ENCODE measurements at regions not wholly inside any gene's neighbourhood (a gene's known extent, or its start where the extent isn't known, plus 50 kb on each side); places are given as distances from the start of the nearest gene placed in this dataset.

DNA sequence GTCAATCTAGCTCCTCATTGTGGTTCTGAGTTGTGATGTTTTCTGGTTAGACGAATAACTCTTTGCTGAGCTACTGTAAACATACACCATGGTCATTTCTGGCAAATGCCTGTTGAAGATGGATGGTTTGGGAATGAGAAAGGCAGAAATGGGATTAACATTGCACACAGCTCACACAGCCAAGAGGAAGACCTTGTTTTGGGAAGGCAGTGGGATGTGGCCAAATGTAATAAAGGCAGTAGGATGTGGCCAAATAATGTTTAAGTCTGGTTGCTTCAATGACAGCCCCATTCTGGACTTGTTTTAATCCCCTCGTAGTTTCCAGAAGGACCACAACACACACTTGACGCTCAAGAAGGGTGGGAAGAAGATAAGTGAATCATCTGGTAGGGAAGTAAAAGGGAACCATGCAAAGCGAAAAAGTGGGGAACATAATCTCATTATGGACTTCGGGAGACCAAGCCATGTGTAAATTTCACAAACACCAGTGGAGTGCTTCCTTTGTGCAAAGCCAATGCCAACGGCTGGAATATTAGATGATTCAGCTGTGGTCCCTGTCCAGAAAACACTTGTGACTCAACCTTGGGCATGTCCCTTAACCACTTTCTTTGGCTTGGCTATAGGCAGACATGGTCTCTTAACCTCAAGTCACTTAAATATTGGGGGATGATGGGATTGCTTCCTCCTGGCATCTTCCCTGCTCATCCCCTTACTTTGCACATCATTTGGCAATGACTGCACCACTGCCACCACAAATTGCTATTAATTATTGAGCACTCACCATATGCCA is 284.4 kb upstream of the CRY1 start (continued):
- TF ChIP-seq, protein P1, sequence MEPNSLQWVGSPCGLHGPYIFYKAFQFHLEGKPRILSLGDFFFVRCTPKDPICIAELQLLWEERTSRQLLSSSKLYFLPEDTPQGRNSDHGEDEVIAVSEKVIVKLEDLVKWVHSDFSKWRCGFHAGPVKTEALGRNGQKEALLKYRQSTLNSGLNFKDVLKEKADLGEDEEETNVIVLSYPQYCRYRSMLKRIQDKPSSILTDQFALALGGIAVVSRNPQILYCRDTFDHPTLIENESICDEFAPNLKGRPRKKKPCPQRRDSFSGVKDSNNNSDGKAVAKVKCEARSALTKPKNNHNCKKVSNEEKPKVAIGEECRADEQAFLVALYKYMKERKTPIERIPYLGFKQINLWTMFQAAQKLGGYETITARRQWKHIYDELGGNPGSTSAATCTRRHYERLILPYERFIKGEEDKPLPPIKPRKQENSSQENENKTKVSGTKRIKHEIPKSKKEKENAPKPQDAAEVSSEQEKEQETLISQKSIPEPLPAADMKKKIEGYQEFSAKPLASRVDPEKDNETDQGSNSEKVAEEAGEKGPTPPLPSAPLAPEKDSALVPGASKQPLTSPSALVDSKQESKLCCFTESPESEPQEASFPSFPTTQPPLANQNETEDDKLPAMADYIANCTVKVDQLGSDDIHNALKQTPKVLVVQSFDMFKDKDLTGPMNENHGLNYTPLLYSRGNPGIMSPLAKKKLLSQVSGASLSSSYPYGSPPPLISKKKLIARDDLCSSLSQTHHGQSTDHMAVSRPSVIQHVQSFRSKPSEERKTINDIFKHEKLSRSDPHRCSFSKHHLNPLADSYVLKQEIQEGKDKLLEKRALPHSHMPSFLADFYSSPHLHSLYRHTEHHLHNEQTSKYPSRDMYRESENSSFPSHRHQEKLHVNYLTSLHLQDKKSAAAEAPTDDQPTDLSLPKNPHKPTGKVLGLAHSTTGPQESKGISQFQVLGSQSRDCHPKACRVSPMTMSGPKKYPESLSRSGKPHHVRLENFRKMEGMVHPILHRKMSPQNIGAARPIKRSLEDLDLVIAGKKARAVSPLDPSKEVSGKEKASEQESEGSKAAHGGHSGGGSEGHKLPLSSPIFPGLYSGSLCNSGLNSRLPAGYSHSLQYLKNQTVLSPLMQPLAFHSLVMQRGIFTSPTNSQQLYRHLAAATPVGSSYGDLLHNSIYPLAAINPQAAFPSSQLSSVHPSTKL (CRISPR knock-in tag; IDR thresholded peaks at IDR 0.05), result no peak

DNA sequence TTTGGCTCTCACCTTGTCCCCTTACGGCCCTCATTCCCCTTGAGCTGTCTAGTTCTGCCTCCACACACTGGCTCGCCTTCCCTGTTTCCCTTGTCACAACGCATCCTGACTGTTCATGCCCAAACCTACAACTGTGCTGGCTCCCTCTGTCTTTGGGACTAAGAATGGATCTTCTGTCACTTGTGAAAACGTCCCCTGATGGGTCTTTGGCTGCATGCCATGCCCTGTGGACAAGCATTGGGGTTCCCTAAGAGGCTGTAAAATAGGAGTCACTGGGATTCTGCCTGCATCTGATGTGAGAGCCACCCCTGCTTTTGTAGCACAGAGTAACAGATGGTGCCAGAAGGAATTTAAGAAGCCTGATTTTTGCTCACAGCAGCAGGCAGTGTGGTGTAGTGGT is 285.3 kb upstream of the CRY1 start:
- H3K4me2 ChIP-seq (ENCODE audit: low read depth, low read length), result no peak overlapping the region
- no peaks in the 10 kb centered on the region for H3K36me3 ChIP-seq (replicated peaks in 1 of 2; ENCODE audit: control insufficient read depth in 1 of 2, insufficient read depth in 2 of 2, low read length in 2 of 2)
- no peaks in the 10 kb centered on the region for H4K20me1 ChIP-seq (ENCODE audit: insufficient read depth, low read length)
- H3K27me3 ChIP-seq (ENCODE audit: control insufficient read depth in 1 of 2, insufficient read depth in 2 of 2, low read length in 2 of 2), result no peaks in the 10 kb centered on the region
- H3K27ac ChIP-seq (ENCODE audit: extremely low read length, insufficient read depth, low read length), result no peak overlapping the region
- WGBS (ENCODE audit: low lambda C conversion rate), result 61% methylated on average over 4 of the region's 4 CpGs
- H3K9ac ChIP-seq (ENCODE audit: insufficient read depth, low read depth, low read length), result no peak overlapping the region
- ChIA-PET POLR2A (no interaction called here), CTCF (ENCODE audit: low intra/inter-chr PET ratio, low total read pairs) (no interaction called here)
- H3K79me2 ChIP-seq (ENCODE audit: insufficient read depth, low read length), result peaks cover 8% of the 10 kb centered on the region
- H3K4me3 ChIP-seq (replicated peaks in 1 of 3; ENCODE audit: insufficient read depth in 1 of 3, low read depth in 2 of 3, low read length in 3 of 3), result no peak overlapping the region
- ATAC-seq (no peak), DNase-seq (ENCODE audit: low spot score) (no peak), FAIRE-seq (no peak)
- no peak overlapping the region for H2AFZ ChIP-seq (ENCODE audit: low read length)
- H3K9me3 ChIP-seq (ENCODE audit: low read length), result no peaks in the 10 kb centered on the region
- no TSS peak for BruUV-seq (replicated peaks)
- H3K4me1 ChIP-seq (ENCODE audit: insufficient read depth, low read length), result peaks cover 51% of the 10 kb centered on the region
- TF ChIP-seq THAP11 (CRISPR knock-in tag; IDR thresholded peaks at IDR 0.05) (no peak), ATAD3A (CRISPR knock-in tag; IDR thresholded peaks at IDR 0.05) (no peak), AGO2 (optimal IDR thresholded peaks at IDR 0.05; ENCODE audit: low read depth, low read length) (no peak), MYC (CRISPR knock-in tag; IDR thresholded peaks at IDR 0.05; ENCODE audit: borderline replicate concordance) (no peak), DR1 (CRISPR knock-in tag; IDR thresholded peaks at IDR 0.05) (no peak)
- TF ChIP-seq, protein P2, sequence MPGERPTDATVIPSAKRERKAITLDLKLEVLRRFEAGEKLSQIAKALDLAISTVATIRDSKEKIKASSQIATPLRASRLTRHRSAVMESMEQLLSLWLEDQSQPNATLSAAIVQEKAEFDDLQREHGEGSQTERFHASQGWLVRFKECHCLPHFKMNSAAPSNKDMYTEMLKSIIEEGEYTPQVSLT (CRISPR knock-in tag; IDR thresholded peaks at IDR 0.05; ENCODE audit: borderline replicate concordance, low read depth), result no peak
- TF ChIP-seq, protein P3, sequence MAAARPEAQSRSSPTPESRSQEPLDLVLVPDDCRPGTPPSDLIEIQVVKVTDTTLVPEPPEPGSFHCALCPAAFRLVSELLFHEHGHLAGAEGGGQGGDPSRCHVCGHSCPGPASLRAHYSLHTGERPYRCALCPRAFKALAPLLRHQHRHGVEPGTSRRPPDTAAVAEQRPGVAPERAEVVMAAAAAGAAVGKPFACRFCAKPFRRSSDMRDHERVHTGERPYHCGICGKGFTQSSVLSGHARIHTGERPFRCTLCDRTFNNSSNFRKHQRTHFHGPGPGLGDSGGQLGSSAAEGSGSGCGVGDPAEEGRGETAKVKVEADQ (CRISPR knock-in tag; IDR thresholded peaks at IDR 0.05; ENCODE audit: borderline replicate concordance), result no peak
- intact Hi-C loops (cut with micrococcal nuclease; ENCODE audit: unreplicated experiment) (no loop called here), in situ Hi-C loops (cut with HindIII; ENCODE audit: extremely low pct_ligation_motif_present, low pct_unique_long_range_greater_than_20kb) (no loop called here)
